ENCODE measurements at regions not wholly inside any gene's neighbourhood (a gene's known extent, or its start where the extent isn't known, plus 50 kb on each side); places are given as distances from the start of the nearest gene placed in this dataset.

- H3K27ac ChIP-seq (ENCODE audit: low read depth in 1 of 2, low read length in 2 of 2), result no peak overlapping the region
- H3K36me3 ChIP-seq (ENCODE audit: control insufficient read depth in 4 of 4, insufficient read depth in 3 of 4, low read depth in 1 of 4, low read length in 3 of 4), result no peaks in the 10 kb centered on the region
- H3K9me3 ChIP-seq (ENCODE audit: control insufficient read depth in 4 of 4, low read length in 3 of 4), result no peaks in the 10 kb centered on the region
- no peak for DNase-seq (ENCODE audit: low spot score)
- TF ChIP-seq RXRA (IDR thresholded peaks at IDR 0.05) (no peak), EGR1 (IDR thresholded peaks at IDR 0.05; ENCODE audit: low read depth in 2 of 2) (no peak), FOXA2 (IDR thresholded peaks at IDR 0.05) (no peak), YY1 (IDR thresholded peaks at IDR 0.05) (no peak), GABPA (IDR thresholded peaks at IDR 0.05 in 1 of 2, conservative IDR thresholded peaks at IDR 0.05 in 1 of 2) (no peak), REST (IDR thresholded peaks at IDR 0.05) (no peak), HNF4A (conservative IDR thresholded peaks at IDR 0.05) (no peak), FOXA1 (IDR thresholded peaks at IDR 0.05) (no peak), RAD21 (IDR thresholded peaks at IDR 0.05) (no peak), TAF1 (conservative IDR thresholded peaks at IDR 0.05) (no peak), NR2F2 (IDR thresholded peaks at IDR 0.05) (no peak), SP1 (IDR thresholded peaks at IDR 0.05) (no peak), JUND (IDR thresholded peaks at IDR 0.05) (no peak), HNF4G (IDR thresholded peaks at IDR 0.05) (no peak)
- TF ChIP-seq, protein P1, sequence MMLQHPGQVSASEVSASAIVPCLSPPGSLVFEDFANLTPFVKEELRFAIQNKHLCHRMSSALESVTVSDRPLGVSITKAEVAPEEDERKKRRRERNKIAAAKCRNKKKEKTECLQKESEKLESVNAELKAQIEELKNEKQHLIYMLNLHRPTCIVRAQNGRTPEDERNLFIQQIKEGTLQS (IDR thresholded peaks at IDR 0.05), result no peak
- TF ChIP-seq, protein P2, sequence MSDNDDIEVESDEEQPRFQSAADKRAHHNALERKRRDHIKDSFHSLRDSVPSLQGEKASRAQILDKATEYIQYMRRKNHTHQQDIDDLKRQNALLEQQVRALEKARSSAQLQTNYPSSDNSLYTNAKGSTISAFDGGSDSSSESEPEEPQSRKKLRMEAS (IDR thresholded peaks at IDR 0.05), result no peak
- TF ChIP-seq, protein P3, sequence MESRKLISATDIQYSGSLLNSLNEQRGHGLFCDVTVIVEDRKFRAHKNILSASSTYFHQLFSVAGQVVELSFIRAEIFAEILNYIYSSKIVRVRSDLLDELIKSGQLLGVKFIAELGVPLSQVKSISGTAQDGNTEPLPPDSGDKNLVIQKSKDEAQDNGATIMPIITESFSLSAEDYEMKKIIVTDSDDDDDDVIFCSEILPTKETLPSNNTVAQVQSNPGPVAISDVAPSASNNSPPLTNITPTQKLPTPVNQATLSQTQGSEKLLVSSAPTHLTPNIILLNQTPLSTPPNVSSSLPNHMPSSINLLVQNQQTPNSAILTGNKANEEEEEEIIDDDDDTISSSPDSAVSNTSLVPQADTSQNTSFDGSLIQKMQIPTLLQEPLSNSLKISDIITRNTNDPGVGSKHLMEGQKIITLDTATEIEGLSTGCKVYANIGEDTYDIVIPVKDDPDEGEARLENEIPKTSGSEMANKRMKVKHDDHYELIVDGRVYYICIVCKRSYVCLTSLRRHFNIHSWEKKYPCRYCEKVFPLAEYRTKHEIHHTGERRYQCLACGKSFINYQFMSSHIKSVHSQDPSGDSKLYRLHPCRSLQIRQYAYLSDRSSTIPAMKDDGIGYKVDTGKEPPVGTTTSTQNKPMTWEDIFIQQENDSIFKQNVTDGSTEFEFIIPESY (IDR thresholded peaks at IDR 0.05), result no peak
- TF ChIP-seq, protein P4, sequence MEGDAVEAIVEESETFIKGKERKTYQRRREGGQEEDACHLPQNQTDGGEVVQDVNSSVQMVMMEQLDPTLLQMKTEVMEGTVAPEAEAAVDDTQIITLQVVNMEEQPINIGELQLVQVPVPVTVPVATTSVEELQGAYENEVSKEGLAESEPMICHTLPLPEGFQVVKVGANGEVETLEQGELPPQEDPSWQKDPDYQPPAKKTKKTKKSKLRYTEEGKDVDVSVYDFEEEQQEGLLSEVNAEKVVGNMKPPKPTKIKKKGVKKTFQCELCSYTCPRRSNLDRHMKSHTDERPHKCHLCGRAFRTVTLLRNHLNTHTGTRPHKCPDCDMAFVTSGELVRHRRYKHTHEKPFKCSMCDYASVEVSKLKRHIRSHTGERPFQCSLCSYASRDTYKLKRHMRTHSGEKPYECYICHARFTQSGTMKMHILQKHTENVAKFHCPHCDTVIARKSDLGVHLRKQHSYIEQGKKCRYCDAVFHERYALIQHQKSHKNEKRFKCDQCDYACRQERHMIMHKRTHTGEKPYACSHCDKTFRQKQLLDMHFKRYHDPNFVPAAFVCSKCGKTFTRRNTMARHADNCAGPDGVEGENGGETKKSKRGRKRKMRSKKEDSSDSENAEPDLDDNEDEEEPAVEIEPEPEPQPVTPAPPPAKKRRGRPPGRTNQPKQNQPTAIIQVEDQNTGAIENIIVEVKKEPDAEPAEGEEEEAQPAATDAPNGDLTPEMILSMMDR (IDR thresholded peaks at IDR 0.05; ENCODE audit: low read depth, low read length, missing input control), result no peak
- no peak overlapping the region for H3K4me3 ChIP-seq (ENCODE audit: low read depth in 1 of 3, low read length in 3 of 3)
- H3K4me1 ChIP-seq (ENCODE audit: control insufficient read depth in 4 of 4, insufficient read depth in 4 of 4, low read length in 3 of 4), result no peaks in the 10 kb centered on the region
- WGBS, result 93% methylated on average over 3 of the region's 3 CpGs
- H3K27me3 ChIP-seq (ENCODE audit: control insufficient read depth in 4 of 4, insufficient read depth in 4 of 4, low read length in 3 of 4), result no peaks in the 10 kb centered on the region
- H3K9ac ChIP-seq (ENCODE audit: low read depth in 1 of 2, low read length in 2 of 2), result no peak overlapping the region
Observed at GRCh38 chr3:178048768-178049167, 487.5 kb upstream of the KCNMB2 start.
